ENCODE measurements at regions not wholly inside any gene's neighbourhood (a gene's known extent, or its start where the extent isn't known, plus 50 kb on each side); places are given as distances from the start of the nearest gene placed in this dataset.

DNA sequence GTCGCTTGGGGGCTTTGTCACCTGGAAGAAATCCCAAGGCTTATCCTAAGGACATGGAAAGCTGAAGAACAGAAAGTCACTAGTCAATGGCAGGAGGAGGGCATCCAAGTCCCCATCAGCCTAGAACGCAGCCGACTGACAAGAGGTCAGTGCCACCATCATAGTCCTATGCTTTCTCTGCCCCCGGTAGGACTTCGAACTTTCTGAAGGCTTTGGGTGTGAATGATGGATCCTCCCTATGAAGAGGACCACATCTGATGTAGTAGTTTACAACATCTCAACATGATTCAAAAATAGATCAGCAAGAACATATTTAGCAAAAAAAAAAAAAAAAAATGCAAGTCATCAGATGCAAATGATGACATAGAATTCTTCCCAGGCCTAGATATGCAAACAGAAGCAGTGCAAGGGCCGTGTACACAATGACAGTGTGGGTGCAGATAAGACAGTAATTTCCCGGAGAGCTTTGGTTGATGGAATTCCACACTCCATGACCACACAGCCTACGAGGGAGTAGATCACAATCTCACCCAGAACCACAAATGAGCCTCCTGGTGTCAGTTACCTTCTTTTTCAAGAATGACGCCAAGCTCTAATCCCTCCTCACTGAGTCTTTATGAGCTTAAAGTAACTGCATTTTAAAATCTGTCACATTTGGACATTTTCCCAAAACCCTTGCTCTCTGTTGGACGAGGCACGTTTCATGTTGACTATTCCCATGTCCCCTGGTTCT, 88.2 kb downstream of the PSMG1 start:
- H2BK5ac ChIP-seq (ENCODE audit: low read depth, low read length, poor library complexity, severe bottlenecking) = peak overlapping the region; percentile 28
- 94% methylated on average over 3 of the region's 11 CpGs; no CpG with 5 or more reads in 1 of the 2 experiments for WGBS, 2 experiments (ENCODE audit: extremely low coverage in 2 of 2, insufficient read length in 1 of 2)

More for the DNA sequence above, 88.2 kb downstream of the PSMG1 start:
- dilution Hi-C loops (cut with HindIII; ENCODE audit: low sequenced_read_pairs, unreplicated experiment) = no loop called here
- ChIA-PET POLR2A (ENCODE audit: unreplicated experiment) (no interaction called here), CTCF (interaction anchor here (1.7 kb wide), 1 partner anchor 23 kb away, joined by 5 read pairs; no protein-coding TSS in a partner anchor)
- Histone ChIP-seq H4K5ac (ENCODE audit: low read depth, low read length) (peak overlapping the region; percentile 71), H3K9me3 (ENCODE audit: control insufficient read depth, insufficient read depth, low read length) (no peaks in the 10 kb centered on the region; the same call in 1 of the 2 replicates), H2AFZ (replicated peaks; ENCODE audit: low read length, poor library complexity) (peak overlapping the region; percentile 64), H3K9me1 (ENCODE audit: insufficient read depth, low read length) (peaks cover 5% of the 10 kb centered on the region), H3K14ac (replicated peaks; ENCODE audit: low read depth, low read length) (peak overlapping the region; percentile 78), H3K56ac (ENCODE audit: extremely low read depth, insufficient read depth, low read length) (no peak overlapping the region), H4K8ac (ENCODE audit: low read depth in 2 of 2, low read length in 2 of 2) (peak overlapping the region; percentile 35 to 78; a peak in 3 of 4 replicates), H3K79me1 (ENCODE audit: low read depth in 1 of 2, low read length in 2 of 2) (no peaks in the 10 kb centered on the region), H2BK120ac (ENCODE audit: low read depth, low read length) (peak overlapping the region; percentile 84), H4K20me1 (ENCODE audit: insufficient read depth, low read length) (no peaks in the 10 kb centered on the region), H3K4me3 (ENCODE audit: insufficient read depth, low read depth, low read length) (no peak overlapping the region), H3K23ac (ENCODE audit: low read depth, low read length) (peak overlapping the region; percentile 45; the same call in 1 of the 2 replicates), H4K91ac (ENCODE audit: insufficient read depth, low read depth, low read length) (peak overlapping the region; percentile 79), H3K4me2 (ENCODE audit: low read depth, low read length) (no peak overlapping the region), H3K27me3 (ENCODE audit: control insufficient read depth, insufficient read depth, low read length) (no peaks in the 10 kb centered on the region; the same call in 1 of the 2 replicates), H3K4me1 (ENCODE audit: control insufficient read depth, insufficient read depth, low read length) (peaks cover 10% of the 10 kb centered on the region), H3K4ac (ENCODE audit: low read depth, low read length) (peak overlapping the region; percentile 72), H3K27ac (ENCODE audit: insufficient read depth, low read length) (peak overlapping the region; percentile 58; the same call in 1 of the 2 replicates), H2AK9ac (replicated peaks; ENCODE audit: low read depth, low read length, poor library complexity) (no peak overlapping the region), H2BK15ac (ENCODE audit: low read depth, low read length) (peak overlapping the region; percentile 94), H3K9ac (ENCODE audit: low read depth, low read length) (no peak overlapping the region), H2AK5ac (ENCODE audit: low read depth, low read length) (peak overlapping the region; percentile 69), H3K18ac (ENCODE audit: low read depth, low read length) (peak overlapping the region; percentile 58), H2BK20ac (ENCODE audit: low read depth, low read length) (peak overlapping the region; percentile 87), H3K36me3 (ENCODE audit: control insufficient read depth, insufficient read depth, low read length) (no peaks in the 10 kb centered on the region)
- in situ Hi-C loops (cut with MboI; ENCODE audit: low sequenced_read_pairs) = no loop called here
- ATAC-seq (ENCODE audit: low read depth) (peak; percentile 95), DNase-seq (peak; percentile 93)
- BruUV-seq (replicated peaks) = no TSS peak
- intact Hi-C loops (cut with micrococcal nuclease) = no loop called here
- TF ChIP-seq BHLHE40 (IDR thresholded peaks at IDR 0.05; ENCODE audit: low read depth, low read length) = peak; percentile 41; the same call in 1 of the 2 replicates
- TF ChIP-seq MXI1 (IDR thresholded peaks at IDR 0.05; ENCODE audit: borderline replicate concordance, low read depth, low read length) = no peak
- TF ChIP-seq, protein P1, sequence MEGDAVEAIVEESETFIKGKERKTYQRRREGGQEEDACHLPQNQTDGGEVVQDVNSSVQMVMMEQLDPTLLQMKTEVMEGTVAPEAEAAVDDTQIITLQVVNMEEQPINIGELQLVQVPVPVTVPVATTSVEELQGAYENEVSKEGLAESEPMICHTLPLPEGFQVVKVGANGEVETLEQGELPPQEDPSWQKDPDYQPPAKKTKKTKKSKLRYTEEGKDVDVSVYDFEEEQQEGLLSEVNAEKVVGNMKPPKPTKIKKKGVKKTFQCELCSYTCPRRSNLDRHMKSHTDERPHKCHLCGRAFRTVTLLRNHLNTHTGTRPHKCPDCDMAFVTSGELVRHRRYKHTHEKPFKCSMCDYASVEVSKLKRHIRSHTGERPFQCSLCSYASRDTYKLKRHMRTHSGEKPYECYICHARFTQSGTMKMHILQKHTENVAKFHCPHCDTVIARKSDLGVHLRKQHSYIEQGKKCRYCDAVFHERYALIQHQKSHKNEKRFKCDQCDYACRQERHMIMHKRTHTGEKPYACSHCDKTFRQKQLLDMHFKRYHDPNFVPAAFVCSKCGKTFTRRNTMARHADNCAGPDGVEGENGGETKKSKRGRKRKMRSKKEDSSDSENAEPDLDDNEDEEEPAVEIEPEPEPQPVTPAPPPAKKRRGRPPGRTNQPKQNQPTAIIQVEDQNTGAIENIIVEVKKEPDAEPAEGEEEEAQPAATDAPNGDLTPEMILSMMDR (conservative IDR thresholded peaks at IDR 0.05; ENCODE audit: low read depth, low read length) = no peak
- TF ChIP-seq, protein P2, sequence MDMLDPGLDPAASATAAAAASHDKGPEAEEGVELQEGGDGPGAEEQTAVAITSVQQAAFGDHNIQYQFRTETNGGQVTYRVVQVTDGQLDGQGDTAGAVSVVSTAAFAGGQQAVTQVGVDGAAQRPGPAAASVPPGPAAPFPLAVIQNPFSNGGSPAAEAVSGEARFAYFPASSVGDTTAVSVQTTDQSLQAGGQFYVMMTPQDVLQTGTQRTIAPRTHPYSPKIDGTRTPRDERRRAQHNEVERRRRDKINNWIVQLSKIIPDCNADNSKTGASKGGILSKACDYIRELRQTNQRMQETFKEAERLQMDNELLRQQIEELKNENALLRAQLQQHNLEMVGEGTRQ (IDR thresholded peaks at IDR 0.05; ENCODE audit: low read depth, low read length) = no peak
- peak; percentile 98 for TF ChIP-seq NFE2L2 (IDR thresholded peaks at IDR 0.05; ENCODE audit: low read depth, low read length)
- no peak for TF ChIP-seq CHD1 (IDR thresholded peaks at IDR 0.05; ENCODE audit: low read depth, low read length)
- no peak; the same call in 1 of the 2 replicates for TF ChIP-seq CEBPB (IDR thresholded peaks at IDR 0.05; ENCODE audit: low read depth, low read length)
- TF ChIP-seq SMC3 (IDR thresholded peaks at IDR 0.05; ENCODE audit: low read depth, low read length) = no peak
- no peak for TF ChIP-seq RCOR1 (IDR thresholded peaks at IDR 0.05; ENCODE audit: insufficient replicate concordance, low read length)
- peak; percentile 84 for TF ChIP-seq MAFK (IDR thresholded peaks at IDR 0.05; ENCODE audit: low read depth, low read length)
